Hepatocyte (in vitro differentiated cells): ENCODE measurements at regions not wholly inside any gene's neighbourhood (a gene's known extent, or its start where the extent isn't known, plus 50 kb on each side); places are given as distances from the start of the nearest gene placed in this dataset.

Experiments
- DNase-seq: peaks from one replicate; pipeline ENCODE4 v3.0.0-alpha.2; 2016; ENCODE audit warnings: low spot score
- H2AFZ ChIP-seq: fragments of 200-600 bp; sonication (generic); 2 replicates; pipeline ENCODE4 v1.6.0; 2016; ENCODE audit warnings: antibody characterized with exemption, mild to moderate bottlenecking
- H3K27ac ChIP-seq: fragments of 200-600 bp; sonication (generic); 2 replicates; pipeline ENCODE4 v1.5.1; 2016; ENCODE audit warnings: mild to moderate bottlenecking
- H3K27me3 ChIP-seq: fragments of 200-600 bp; sonication (generic); 2 replicates; pipeline ENCODE4 v1.6.1; 2016
- H3K36me3 ChIP-seq: fragments of 200-600 bp; sonication (generic); replicated peaks from 2 replicates; pipeline ENCODE4 v1.5.1; 2016; ENCODE audit warnings: low read depth; ENCODE audit not compliant: insufficient read depth
- H3K4me1 ChIP-seq: fragments of 200-600 bp; sonication (generic); 2 replicates; pipeline ENCODE4 v1.5.1; 2016; ENCODE audit warnings: mild to moderate bottlenecking, moderate library complexity; ENCODE audit not compliant: insufficient read depth
- H3K4me2 ChIP-seq: fragments of 200-600 bp; sonication (generic); 2 replicates; pipeline ENCODE4 v1.6.0; 2016
- H3K4me3 ChIP-seq: fragments of 200-600 bp; sonication (generic); 2 replicates; pipeline ENCODE4 v1.5.1; 2016; ENCODE audit warnings: mild to moderate bottlenecking
- H3K79me2 ChIP-seq: fragments of 200-600 bp; sonication (generic); 2 replicates; pipeline ENCODE4 v1.6.0; 2017; ENCODE audit warnings: mild to moderate bottlenecking
- H3K9me2 ChIP-seq: fragments of 200-600 bp; sonication (generic); replicated peaks from 2 replicates; pipeline ENCODE4 v1.6.0; 2017; ENCODE audit warnings: mild to moderate bottlenecking; ENCODE audit not compliant: insufficient read depth
- H3K9me3 ChIP-seq: fragments of 200-600 bp; sonication (generic); 2 replicates; pipeline ENCODE4 v1.5.1; 2016; ENCODE audit warnings: low read depth, mild to moderate bottlenecking
- H4K20me1 ChIP-seq: fragments of 200-600 bp; sonication (generic); 2 replicates; pipeline ENCODE4 v1.6.0; 2016; ENCODE audit warnings: mild to moderate bottlenecking; ENCODE audit not compliant: insufficient read depth, poor library complexity, severe bottlenecking
- EZH2 ChIP-seq: fragments of 200-600 bp; sonication (generic); IDR thresholded peaks from 2 replicates; pipeline ENCODE4 v1.6.1; 2016; ENCODE audit warnings: antibody characterized with exemption, mild to moderate bottlenecking, borderline replicate concordance
- EZH2phosphoT487 ChIP-seq: fragments of 200-600 bp; sonication (generic); IDR thresholded peaks from one replicate; pipeline ENCODE4 v1.6.1; 2018; ENCODE audit warnings: antibody characterized with exemption, mild to moderate bottlenecking, low read depth, moderate library complexity; ENCODE audit not compliant: unreplicated experiment, severe bottlenecking
- WGBS: methylation state at CpG from one replicate; pipeline ENCODE4 v1.1.6; 2016; ENCODE audit warnings: low lambda C conversion rate; ENCODE audit errors: missing lambda C conversion rate; 5-methylcytosine and 5-hydroxymethylcytosine counted together
- TF ChIP-seq, protein P1 (sequence below): fragments of 200-600 bp; sonication (generic); IDR thresholded peaks from 2 replicates; pipeline ENCODE4 v1.5.1; 2016; ENCODE audit warnings: antibody characterized with exemption, mild to moderate bottlenecking; ENCODE audit not compliant: poor library complexity

DNA sequence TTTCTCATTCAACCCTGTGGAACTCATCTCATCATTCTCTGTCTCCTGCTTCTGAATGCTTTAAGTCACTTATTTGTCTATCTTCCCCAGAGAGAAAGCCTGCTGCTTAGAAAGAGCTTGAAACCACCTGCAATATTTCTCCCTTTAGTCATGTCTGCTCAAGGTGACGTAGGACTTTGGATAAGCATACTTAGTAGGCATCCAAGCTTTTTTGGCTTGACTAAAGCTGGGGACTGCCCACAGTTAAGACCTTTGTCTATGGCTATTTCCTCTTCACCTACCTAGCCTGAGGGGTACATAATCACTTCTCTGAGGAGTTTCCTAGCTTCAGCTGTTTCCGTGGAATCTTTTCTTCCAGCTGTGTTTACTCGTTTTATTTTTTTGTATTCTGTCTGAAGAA, 665.8 kb upstream of the CAMK1G start:
- Histone ChIP-seq H3K27me3 (no peaks in the 10 kb centered on the region), H3K79me2 (no peaks in the 10 kb centered on the region), H3K4me3 (no peak overlapping the region), H3K9me2 (no peaks in the 10 kb centered on the region), H2AFZ (no peak overlapping the region), H3K27ac (no peak overlapping the region), H3K4me1 (no peaks in the 10 kb centered on the region), H3K36me3 (no peaks in the 10 kb centered on the region), H3K9me3 (no peaks in the 10 kb centered on the region), H4K20me1 (no peaks in the 10 kb centered on the region), H3K4me2 (no peak overlapping the region)
- 64% methylated on average over 3 of the region's 3 CpGs for WGBS
- no peak for DNase-seq
- TF ChIP-seq EZH2phosphoT487 (no peak), EZH2 (no peak)

DNA sequence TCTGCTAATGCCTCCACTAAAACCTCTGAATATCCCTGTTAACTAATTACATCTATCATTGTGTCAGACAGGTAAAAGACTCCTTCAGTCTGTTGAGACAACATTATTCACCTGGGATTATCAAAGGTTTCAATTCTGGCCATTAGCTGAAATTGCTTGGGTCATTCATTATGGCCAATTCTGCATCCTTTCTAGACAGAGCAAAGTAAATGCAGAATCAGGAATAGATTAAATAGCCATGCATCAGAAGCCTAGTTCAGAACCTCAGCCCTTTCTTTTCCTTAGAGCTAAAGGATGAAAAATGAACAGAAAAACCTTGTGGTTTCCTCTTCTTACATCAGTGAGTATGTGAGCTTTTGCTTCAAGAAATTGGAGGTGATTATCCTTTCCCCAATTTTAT, 665.4 kb upstream of the CAMK1G start:
- H3K9me3 ChIP-seq: no peaks in the 10 kb centered on the region
- no peak for TF ChIP-seq EZH2phosphoT487
- TF ChIP-seq, protein P1, sequence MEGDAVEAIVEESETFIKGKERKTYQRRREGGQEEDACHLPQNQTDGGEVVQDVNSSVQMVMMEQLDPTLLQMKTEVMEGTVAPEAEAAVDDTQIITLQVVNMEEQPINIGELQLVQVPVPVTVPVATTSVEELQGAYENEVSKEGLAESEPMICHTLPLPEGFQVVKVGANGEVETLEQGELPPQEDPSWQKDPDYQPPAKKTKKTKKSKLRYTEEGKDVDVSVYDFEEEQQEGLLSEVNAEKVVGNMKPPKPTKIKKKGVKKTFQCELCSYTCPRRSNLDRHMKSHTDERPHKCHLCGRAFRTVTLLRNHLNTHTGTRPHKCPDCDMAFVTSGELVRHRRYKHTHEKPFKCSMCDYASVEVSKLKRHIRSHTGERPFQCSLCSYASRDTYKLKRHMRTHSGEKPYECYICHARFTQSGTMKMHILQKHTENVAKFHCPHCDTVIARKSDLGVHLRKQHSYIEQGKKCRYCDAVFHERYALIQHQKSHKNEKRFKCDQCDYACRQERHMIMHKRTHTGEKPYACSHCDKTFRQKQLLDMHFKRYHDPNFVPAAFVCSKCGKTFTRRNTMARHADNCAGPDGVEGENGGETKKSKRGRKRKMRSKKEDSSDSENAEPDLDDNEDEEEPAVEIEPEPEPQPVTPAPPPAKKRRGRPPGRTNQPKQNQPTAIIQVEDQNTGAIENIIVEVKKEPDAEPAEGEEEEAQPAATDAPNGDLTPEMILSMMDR: no peak
- TF ChIP-seq EZH2: no peak
- no peak overlapping the region for H3K27ac ChIP-seq

DNA sequence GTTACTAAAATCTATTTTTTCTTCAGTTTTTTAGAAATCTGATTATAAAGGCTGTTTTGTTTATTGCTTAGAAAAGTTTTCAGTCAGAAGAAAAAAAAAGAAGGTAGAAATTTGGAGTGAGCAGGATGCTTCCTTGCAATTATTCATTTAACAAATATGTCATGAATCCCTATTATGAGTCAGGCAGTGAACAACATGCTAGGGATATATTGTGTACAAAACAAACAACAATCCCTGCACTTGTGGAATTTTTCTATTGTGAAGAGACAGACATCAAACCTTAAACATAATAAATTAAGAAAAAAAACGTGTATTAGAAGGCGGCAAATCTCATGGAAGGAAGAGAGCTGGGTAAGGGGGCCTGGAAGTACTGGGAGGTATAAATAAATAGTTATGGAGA, 664.1 kb upstream of the CAMK1G start:
- H3K9me2 ChIP-seq: no peaks in the 10 kb centered on the region
- H3K27ac ChIP-seq: no peak overlapping the region
- no peaks in the 10 kb centered on the region for H3K4me1 ChIP-seq
- TF ChIP-seq EZH2phosphoT487 (no peak), EZH2 (no peak)
- TF ChIP-seq, protein P1: no peak
- H3K4me3 ChIP-seq: no peak overlapping the region
- H3K36me3 ChIP-seq: no peaks in the 10 kb centered on the region
- DNase-seq: no peak
- H3K4me2 ChIP-seq: no peak overlapping the region
- H3K27me3 ChIP-seq: no peaks in the 10 kb centered on the region
- H3K79me2 ChIP-seq: no peaks in the 10 kb centered on the region
- H4K20me1 ChIP-seq: no peaks in the 10 kb centered on the region
- no peak overlapping the region for H2AFZ ChIP-seq
- no peaks in the 10 kb centered on the region for H3K9me3 ChIP-seq
- 92% methylated on average over 2 of the region's 2 CpGs for WGBS

More for the DNA sequence above, 665.4 kb upstream of the CAMK1G start:
- Histone ChIP-seq H2AFZ (no peak overlapping the region), H4K20me1 (no peaks in the 10 kb centered on the region), H3K4me2 (no peak overlapping the region), H3K27me3 (no peaks in the 10 kb centered on the region), H3K79me2 (no peaks in the 10 kb centered on the region), H3K9me2 (no peaks in the 10 kb centered on the region), H3K36me3 (no peaks in the 10 kb centered on the region), H3K4me1 (no peaks in the 10 kb centered on the region), H3K4me3 (no peak overlapping the region)
- no peak for DNase-seq

DNA sequence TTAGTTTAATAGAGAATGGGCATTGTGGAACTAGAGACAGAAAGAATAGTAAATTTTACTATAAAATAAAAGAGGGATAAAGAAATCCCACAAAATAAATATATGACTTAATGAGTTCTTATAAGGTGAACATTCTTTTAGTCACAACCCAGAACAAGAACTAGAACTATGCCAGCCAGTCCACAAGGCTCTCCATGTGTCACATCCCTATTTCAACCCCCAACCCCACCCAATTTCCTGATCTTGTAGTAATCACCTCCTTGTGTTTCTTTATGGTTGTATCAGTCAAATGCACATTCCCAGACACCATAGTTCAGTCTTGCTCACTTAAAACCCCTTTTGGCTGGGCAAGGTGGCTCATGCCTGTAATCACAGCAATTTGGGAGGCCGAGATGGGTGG, 662.3 kb upstream of the CAMK1G start:
- Histone ChIP-seq H3K4me3 (no peak overlapping the region), H3K9me2 (no peaks in the 10 kb centered on the region), H3K9me3 (no peaks in the 10 kb centered on the region), H4K20me1 (no peaks in the 10 kb centered on the region), H3K4me2 (no peak overlapping the region), H3K27me3 (no peaks in the 10 kb centered on the region), H2AFZ (no peak overlapping the region), H3K27ac (no peak overlapping the region), H3K4me1 (no peaks in the 10 kb centered on the region), H3K36me3 (no peaks in the 10 kb centered on the region), H3K79me2 (no peaks in the 10 kb centered on the region)
- WGBS: 90% methylated on average over 1 of the region's 1 CpG
- no peak for DNase-seq
- TF ChIP-seq EZH2 (no peak), EZH2phosphoT487 (no peak)
- TF ChIP-seq, protein P1: no peak
